T-helper 17 cell (primary cell): ENCODE measurements at regions not wholly inside any gene's neighbourhood (a gene's known extent, or its start where the extent isn't known, plus 50 kb on each side); places are given as distances from the start of the nearest gene placed in this dataset.

Experiments
- ATAC-seq: fragments of 150-1000 bp; cut with Tn5 transposase; 2 replicates; pipeline ENCODE4 v1.10.0; 2021; ENCODE audit warnings: mild to moderate bottlenecking, moderate library complexity
- DNase-seq, 3 donors: peaks; one replicate each; pipeline versions ENCODE4 v3.0.0 to v3.0.0-alpha.2; 2020 to 2021
- H3K9me3 ChIP-seq: one replicate; pipeline ENCODE4 v1.7.0; 2013; ENCODE audit warnings: low read length, mild to moderate bottlenecking; ENCODE audit not compliant: control insufficient read depth, poor library complexity, severe bottlenecking
- H3K27ac Mint-ChIP-seq: one replicate; pipeline ENCODE4 v1.8.0; 2022; ENCODE audit warnings: mild to moderate bottlenecking, moderate library complexity, mixed read lengths
- H3K27me3 Mint-ChIP-seq: one replicate; pipeline ENCODE4 v1.8.0; 2022; ENCODE audit warnings: mixed read lengths
- H3K36me3 Mint-ChIP-seq: one replicate; pipeline ENCODE4 v1.8.0; 2022; ENCODE audit warnings: low read depth, mixed read lengths
- H3K4me1 Mint-ChIP-seq: one replicate; pipeline ENCODE4 v1.8.0; 2022; ENCODE audit warnings: mild to moderate bottlenecking, mixed read lengths
- H3K4me3 Mint-ChIP-seq: one replicate; pipeline ENCODE4 v1.8.0; 2022; ENCODE audit warnings: mild to moderate bottlenecking, moderate library complexity, mixed read lengths

- DNase-seq: no peak
- H3K27me3 Mint-ChIP-seq: peaks cover 26% of the 10 kb centered on the region
- H3K4me3 Mint-ChIP-seq: no peak overlapping the region
- no peaks in the 10 kb centered on the region for H3K4me1 Mint-ChIP-seq
- no peak overlapping the region for H3K27ac Mint-ChIP-seq
- ATAC-seq: no peak
- no peaks in the 10 kb centered on the region for H3K9me3 ChIP-seq
- H3K36me3 Mint-ChIP-seq: no peaks in the 10 kb centered on the region
These were observed 323.6 kb upstream of the HS6ST1 start for GRCh38 chr2:128642316-128642715.

GRCh38 chr2:128642821-128643220 is 324.2 kb upstream of the HS6ST1 start:
- Mint-ChIP-seq H3K36me3 (no peaks in the 10 kb centered on the region), H3K27me3 (peaks cover 21% of the 10 kb centered on the region), H3K27ac (no peak overlapping the region), H3K4me3 (no peak overlapping the region), H3K4me1 (no peaks in the 10 kb centered on the region)
- no peak for ATAC-seq
- no peak for DNase-seq
- no peaks in the 10 kb centered on the region for H3K9me3 ChIP-seq

- H3K36me3 Mint-ChIP-seq: no peaks in the 10 kb centered on the region
- DNase-seq: no peak
- H3K4me3 Mint-ChIP-seq: no peak overlapping the region
- peaks cover 18% of the 10 kb centered on the region for H3K27me3 Mint-ChIP-seq
- no peak overlapping the region for H3K27ac Mint-ChIP-seq
- no peaks in the 10 kb centered on the region for H3K4me1 Mint-ChIP-seq
- no peaks in the 10 kb centered on the region for H3K9me3 ChIP-seq
- ATAC-seq: no peak
These were observed 324.8 kb upstream of the HS6ST1 start for GRCh38 chr2:128643221-128644065.

GRCh38 chr2:128644156-128644555 is 325.5 kb upstream of the HS6ST1 start:
- no peaks in the 10 kb centered on the region for H3K4me1 Mint-ChIP-seq
- H3K9me3 ChIP-seq: no peaks in the 10 kb centered on the region
- H3K27ac Mint-ChIP-seq: no peak overlapping the region
- ATAC-seq: no peak
- peaks cover 18% of the 10 kb centered on the region for H3K27me3 Mint-ChIP-seq
- DNase-seq: no peak
- H3K4me3 Mint-ChIP-seq: no peak overlapping the region
- no peaks in the 10 kb centered on the region for H3K36me3 Mint-ChIP-seq

- Mint-ChIP-seq H3K4me3 (no peak overlapping the region), H3K36me3 (no peaks in the 10 kb centered on the region), H3K4me1 (no peaks in the 10 kb centered on the region), H3K27me3 (peaks cover 12% of the 10 kb centered on the region), H3K27ac (no peak overlapping the region)
- no peaks in the 10 kb centered on the region for H3K9me3 ChIP-seq
- ATAC-seq: no peak
- no peak for DNase-seq
These were observed 326.1 kb upstream of the HS6ST1 start for GRCh38 chr2:128644718-128645256.

- no peaks in the 10 kb centered on the region for H3K9me3 ChIP-seq
- no peaks in the 10 kb centered on the region for H3K36me3 Mint-ChIP-seq
- ATAC-seq (no peak), DNase-seq (no peak)
- peaks cover 12% of the 10 kb centered on the region for H3K27me3 Mint-ChIP-seq
- H3K4me1 Mint-ChIP-seq: no peaks in the 10 kb centered on the region
- H3K27ac Mint-ChIP-seq: no peak overlapping the region
- H3K4me3 Mint-ChIP-seq: no peak overlapping the region
These were observed 327.0 kb upstream of the HS6ST1 start for GRCh38 chr2:128645631-128646030.

- ATAC-seq: no peak
These were observed 327.4 kb upstream of the HS6ST1 start for GRCh38 chr2:128646091-128646490.

GRCh38 chr2:128646691-128647090 is 328.0 kb upstream of the HS6ST1 start:
- no peaks in the 10 kb centered on the region for H3K36me3 Mint-ChIP-seq
- peaks cover 10% of the 10 kb centered on the region for H3K27me3 Mint-ChIP-seq
- no peak for DNase-seq
- H3K9me3 ChIP-seq: no peaks in the 10 kb centered on the region
- no peak for ATAC-seq
- H3K4me3 Mint-ChIP-seq: no peak overlapping the region
- H3K27ac Mint-ChIP-seq: no peak overlapping the region
- H3K4me1 Mint-ChIP-seq: no peaks in the 10 kb centered on the region

More at GRCh38 chr2:128646091-128646490, 327.4 kb upstream of the HS6ST1 start:
- Mint-ChIP-seq H3K36me3 (no peaks in the 10 kb centered on the region), H3K27me3 (peaks cover 12% of the 10 kb centered on the region), H3K27ac (no peak overlapping the region), H3K4me1 (no peaks in the 10 kb centered on the region), H3K4me3 (no peak overlapping the region)
- no peaks in the 10 kb centered on the region for H3K9me3 ChIP-seq
- no peak for DNase-seq

GRCh38 chr2:128651000-128651399 is 332.3 kb upstream of the HS6ST1 start:
- H3K4me3 Mint-ChIP-seq: no peak overlapping the region
- no peak for DNase-seq
- no peaks in the 10 kb centered on the region for H3K36me3 Mint-ChIP-seq
- no peak for ATAC-seq
- H3K27me3 Mint-ChIP-seq: peaks cover 10% of the 10 kb centered on the region
- no peaks in the 10 kb centered on the region for H3K9me3 ChIP-seq
- H3K27ac Mint-ChIP-seq: no peak overlapping the region
- H3K4me1 Mint-ChIP-seq: no peaks in the 10 kb centered on the region

- no peak for ATAC-seq
- Mint-ChIP-seq H3K27me3 (peaks cover 17% of the 10 kb centered on the region), H3K4me3 (no peak overlapping the region), H3K27ac (no peak overlapping the region), H3K4me1 (no peaks in the 10 kb centered on the region), H3K36me3 (no peaks in the 10 kb centered on the region)
- no peaks in the 10 kb centered on the region for H3K9me3 ChIP-seq
- no peak for DNase-seq
These were observed 335.7 kb upstream of the HS6ST1 start for GRCh38 chr2:128654408-128654807.

GRCh38 chr2:128660836-128661235 is 342.2 kb upstream of the HS6ST1 start:
- Mint-ChIP-seq H3K27me3 (peaks cover 34% of the 10 kb centered on the region), H3K4me1 (peaks cover 3% of the 10 kb centered on the region), H3K36me3 (no peaks in the 10 kb centered on the region), H3K4me3 (no peak overlapping the region), H3K27ac (no peak overlapping the region)
- DNase-seq: no peak
- no peaks in the 10 kb centered on the region for H3K9me3 ChIP-seq
- no peak for ATAC-seq

- no peak for DNase-seq
- Mint-ChIP-seq H3K4me1 (peaks cover 3% of the 10 kb centered on the region), H3K27me3 (peaks cover 39% of the 10 kb centered on the region), H3K27ac (no peak overlapping the region), H3K36me3 (no peaks in the 10 kb centered on the region), H3K4me3 (no peak overlapping the region)
- no peaks in the 10 kb centered on the region for H3K9me3 ChIP-seq
- ATAC-seq: no peak
These were observed 342.6 kb upstream of the HS6ST1 start for GRCh38 chr2:128661311-128661710.

GRCh38 chr2:128662051-128662471 is 343.4 kb upstream of the HS6ST1 start:
- H3K27me3 Mint-ChIP-seq: peaks cover 47% of the 10 kb centered on the region
- DNase-seq (no peak), ATAC-seq (no peak)
- no peak overlapping the region for H3K4me3 Mint-ChIP-seq
- H3K27ac Mint-ChIP-seq: no peak overlapping the region
- H3K36me3 Mint-ChIP-seq: no peaks in the 10 kb centered on the region
- no peaks in the 10 kb centered on the region for H3K9me3 ChIP-seq
- H3K4me1 Mint-ChIP-seq: peaks cover 3% of the 10 kb centered on the region
